ENCODE measurements at regions not wholly inside any gene's neighbourhood (a gene's known extent, or its start where the extent isn't known, plus 50 kb on each side); places are given as distances from the start of the nearest gene placed in this dataset.
"Not testable (repeated sequence)": the region's sequence is repeated elsewhere in the genome, so short reads cannot be mapped to it uniquely, and the experiment has no call there.

DNA sequence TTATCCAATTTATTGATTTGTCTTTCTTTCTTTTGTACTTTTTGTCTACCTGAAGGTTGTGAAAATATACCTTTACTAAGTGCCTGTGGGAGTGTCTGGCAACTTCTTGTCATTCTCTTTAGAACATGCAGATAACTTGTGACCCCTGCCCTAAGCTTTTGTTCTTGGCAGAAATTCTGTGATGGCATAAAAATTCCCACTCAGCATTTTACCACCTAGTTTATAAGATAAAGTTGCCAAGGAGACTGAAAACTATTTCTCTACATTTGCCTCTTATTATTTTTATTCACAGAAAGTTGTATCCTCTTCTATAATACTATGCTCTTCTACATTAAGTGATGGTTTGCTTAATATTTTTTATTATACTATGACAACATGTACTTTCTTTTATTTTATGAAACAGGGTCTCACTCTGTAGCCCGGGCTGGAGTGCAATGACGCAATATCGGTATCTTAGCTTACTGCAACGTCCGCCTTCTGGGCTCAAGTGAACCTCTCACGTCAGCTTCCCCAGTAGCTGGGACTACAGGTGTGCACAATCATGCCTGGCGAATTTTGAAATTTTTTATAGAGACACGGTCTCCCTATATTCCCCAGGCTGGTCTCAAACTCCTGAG, 683.5 kb downstream of the ANKRD7 start:
- ATAC-seq: no peak
- TF ChIP-seq ZNF565 (CRISPR knock-in tag; conservative IDR thresholded peaks at IDR 0.05; ENCODE audit: low read depth) (no peak), ZNF8 (CRISPR knock-in tag; IDR thresholded peaks at IDR 0.05) (no peak), PPARA (CRISPR knock-in tag; IDR thresholded peaks at IDR 0.05; ENCODE audit: borderline replicate concordance) (no peak), TOX (CRISPR knock-in tag; IDR thresholded peaks at IDR 0.05; ENCODE audit: borderline replicate concordance) (no peak), ARNTL (CRISPR knock-in tag; IDR thresholded peaks at IDR 0.05; ENCODE audit: borderline replicate concordance, low read depth) (no peak), ISL1 (CRISPR knock-in tag; IDR thresholded peaks at IDR 0.05) (no peak), TCF4 (CRISPR knock-in tag; IDR thresholded peaks at IDR 0.05; ENCODE audit: borderline replicate concordance) (no peak), CSRNP3 (CRISPR knock-in tag; IDR thresholded peaks at IDR 0.05) (no peak), POU6F1 (CRISPR knock-in tag; IDR thresholded peaks at IDR 0.05; ENCODE audit: borderline replicate concordance, low read depth) (no peak), ESRRG (CRISPR knock-in tag; IDR thresholded peaks at IDR 0.05) (no peak), ZFP30 (CRISPR knock-in tag; IDR thresholded peaks at IDR 0.05) (no peak), OSR1 (CRISPR knock-in tag; IDR thresholded peaks at IDR 0.05) (no peak), CREB5 (CRISPR knock-in tag; IDR thresholded peaks at IDR 0.05; ENCODE audit: low read depth) (no peak), CSDC2 (CRISPR knock-in tag; IDR thresholded peaks at IDR 0.05) (no peak)

DNA sequence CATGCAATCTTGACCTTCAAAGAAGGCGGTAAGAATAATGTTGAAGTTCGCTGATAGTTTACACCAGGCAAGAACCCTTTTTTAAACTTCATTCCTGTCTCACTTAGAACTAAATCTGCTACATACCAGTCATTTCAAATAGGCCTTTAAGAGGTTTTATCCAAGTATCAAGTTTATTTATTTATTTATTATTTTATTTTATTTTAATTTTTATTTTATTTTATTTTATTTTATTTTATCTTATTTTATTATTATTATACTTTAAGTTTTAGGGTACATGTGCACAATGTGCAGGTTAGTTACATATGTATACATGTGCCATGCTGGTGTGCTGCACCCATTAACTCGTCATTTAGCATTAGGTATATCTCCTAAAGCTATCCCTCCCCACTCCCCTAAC, 691.6 kb downstream of the ANKRD7 start:
- not testable (repeated sequence) for ATAC-seq

GRCh38 chr7:118918556-118918955, 694.1 kb downstream of the ANKRD7 start:
- peak; percentile 64 for ATAC-seq
- no peak for TF ChIP-seq ZC3H10 (CRISPR knock-in tag; IDR thresholded peaks at IDR 0.05)
- no peak for TF ChIP-seq ZNF8 (CRISPR knock-in tag; IDR thresholded peaks at IDR 0.05)
- TF ChIP-seq ZNF565 (CRISPR knock-in tag; conservative IDR thresholded peaks at IDR 0.05; ENCODE audit: low read depth): no peak
- TF ChIP-seq BACH2 (CRISPR knock-in tag; IDR thresholded peaks at IDR 0.05; ENCODE audit: borderline replicate concordance): no peak
- TF ChIP-seq, protein P1, sequence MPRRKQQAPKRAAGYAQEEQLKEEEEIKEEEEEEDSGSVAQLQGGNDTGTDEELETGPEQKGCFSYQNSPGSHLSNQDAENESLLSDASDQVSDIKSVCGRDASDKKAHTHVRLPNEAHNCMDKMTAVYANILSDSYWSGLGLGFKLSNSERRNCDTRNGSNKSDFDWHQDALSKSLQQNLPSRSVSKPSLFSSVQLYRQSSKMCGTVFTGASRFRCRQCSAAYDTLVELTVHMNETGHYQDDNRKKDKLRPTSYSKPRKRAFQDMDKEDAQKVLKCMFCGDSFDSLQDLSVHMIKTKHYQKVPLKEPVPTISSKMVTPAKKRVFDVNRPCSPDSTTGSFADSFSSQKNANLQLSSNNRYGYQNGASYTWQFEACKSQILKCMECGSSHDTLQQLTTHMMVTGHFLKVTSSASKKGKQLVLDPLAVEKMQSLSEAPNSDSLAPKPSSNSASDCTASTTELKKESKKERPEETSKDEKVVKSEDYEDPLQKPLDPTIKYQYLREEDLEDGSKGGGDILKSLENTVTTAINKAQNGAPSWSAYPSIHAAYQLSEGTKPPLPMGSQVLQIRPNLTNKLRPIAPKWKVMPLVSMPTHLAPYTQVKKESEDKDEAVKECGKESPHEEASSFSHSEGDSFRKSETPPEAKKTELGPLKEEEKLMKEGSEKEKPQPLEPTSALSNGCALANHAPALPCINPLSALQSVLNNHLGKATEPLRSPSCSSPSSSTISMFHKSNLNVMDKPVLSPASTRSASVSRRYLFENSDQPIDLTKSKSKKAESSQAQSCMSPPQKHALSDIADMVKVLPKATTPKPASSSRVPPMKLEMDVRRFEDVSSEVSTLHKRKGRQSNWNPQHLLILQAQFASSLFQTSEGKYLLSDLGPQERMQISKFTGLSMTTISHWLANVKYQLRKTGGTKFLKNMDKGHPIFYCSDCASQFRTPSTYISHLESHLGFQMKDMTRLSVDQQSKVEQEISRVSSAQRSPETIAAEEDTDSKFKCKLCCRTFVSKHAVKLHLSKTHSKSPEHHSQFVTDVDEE (CRISPR knock-in tag; IDR thresholded peaks at IDR 0.05): no peak
- TF ChIP-seq ZFP30 (CRISPR knock-in tag; IDR thresholded peaks at IDR 0.05): no peak
- TF ChIP-seq ESRRG (CRISPR knock-in tag; IDR thresholded peaks at IDR 0.05): no peak
- TF ChIP-seq POU6F1 (CRISPR knock-in tag; IDR thresholded peaks at IDR 0.05; ENCODE audit: borderline replicate concordance, low read depth): no peak
- no peak for TF ChIP-seq OSR1 (CRISPR knock-in tag; IDR thresholded peaks at IDR 0.05)
- no peak for TF ChIP-seq PATZ1 (CRISPR knock-in tag; IDR thresholded peaks at IDR 0.05; ENCODE audit: borderline replicate concordance)
- TF ChIP-seq RARB (CRISPR knock-in tag; IDR thresholded peaks at IDR 0.05): no peak
- TF ChIP-seq ISL1 (CRISPR knock-in tag; IDR thresholded peaks at IDR 0.05): no peak
- TF ChIP-seq SNAI2 (CRISPR knock-in tag; IDR thresholded peaks at IDR 0.05): no peak
- no peak for TF ChIP-seq TOX (CRISPR knock-in tag; IDR thresholded peaks at IDR 0.05; ENCODE audit: borderline replicate concordance)
- no peak for TF ChIP-seq ZFP3 (CRISPR knock-in tag; IDR thresholded peaks at IDR 0.05)
- TF ChIP-seq TCF4 (CRISPR knock-in tag; IDR thresholded peaks at IDR 0.05; ENCODE audit: borderline replicate concordance): no peak
- no peak for TF ChIP-seq PPARA (CRISPR knock-in tag; IDR thresholded peaks at IDR 0.05; ENCODE audit: borderline replicate concordance)

All from SK-N-SH treated with all-trans-retinoic acid at 6 μM for 48 hours (cell line).